NCI-H1092 (cell line): ENCODE measurements at regions not wholly inside any gene's neighbourhood (a gene's known extent, or its start where the extent isn't known, plus 50 kb on each side); places are given as distances from the start of the nearest gene placed in this dataset.

Experiments
- DNase-seq: peaks from one replicate; lab custom pipeline; 2025; lab: John Stamatoyannopoulos, UW

GRCh38 chr4:31106419-31106818 lies 386.2 kb downstream of the PCDH7 start:
- DNase-seq: no peak

- no peak for DNase-seq
Observed at GRCh38 chr4:31107362-31107761, 387.2 kb downstream of the PCDH7 start.

GRCh38 chr4:31108762-31109161 lies 388.6 kb downstream of the PCDH7 start:
- DNase-seq: no peak

DNA sequence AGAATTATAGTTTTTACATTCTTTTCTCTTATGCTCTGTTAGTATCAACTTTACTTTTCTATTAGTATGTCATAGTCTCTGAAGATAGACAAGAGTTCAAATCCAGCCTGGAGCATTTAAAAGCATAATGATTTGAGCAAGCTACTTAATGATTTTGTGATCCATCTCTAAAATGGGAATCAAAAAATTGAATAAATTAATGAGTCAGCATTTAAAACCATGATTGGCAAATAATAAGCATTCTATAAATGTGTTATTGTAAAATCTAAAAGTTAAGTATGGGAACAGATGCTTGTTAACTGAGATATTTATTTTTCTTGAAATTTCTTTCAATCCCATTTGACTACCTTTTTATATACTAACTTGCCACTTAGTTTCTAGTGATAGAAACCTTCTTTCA lies 391.6 kb downstream of the PCDH7 start:
- no peak for DNase-seq

GRCh38 chr4:31114816-31115215 lies 394.6 kb downstream of the PCDH7 start:
- no peak for DNase-seq

GRCh38 chr4:31124008-31124585 lies 403.9 kb downstream of the PCDH7 start:
- no peak for DNase-seq

- no peak for DNase-seq
Observed at GRCh38 chr4:31125061-31125460, 404.9 kb downstream of the PCDH7 start.

DNA sequence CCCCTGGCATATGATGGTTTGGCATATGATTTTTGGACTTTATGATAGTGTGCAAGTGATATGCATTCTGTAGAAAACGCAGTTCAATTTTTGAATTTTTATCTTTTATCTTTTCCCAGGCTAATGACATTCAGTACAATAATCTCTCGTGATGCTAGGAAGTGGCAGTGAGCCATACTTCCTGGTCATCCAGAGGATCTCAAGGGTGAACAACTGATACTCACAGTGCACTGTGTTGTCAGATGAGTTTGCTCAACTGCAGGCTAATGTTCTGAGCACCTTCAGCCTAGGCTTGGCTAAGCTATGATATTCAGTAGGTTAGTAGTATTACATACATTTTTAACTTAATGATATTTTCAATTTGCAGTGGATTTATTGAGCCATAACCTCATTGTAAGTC lies 405.3 kb downstream of the PCDH7 start:
- DNase-seq: no peak

- no peak for DNase-seq
Observed at GRCh38 chr4:31126881-31127398, 406.8 kb downstream of the PCDH7 start.

- DNase-seq: no peak
Observed at GRCh38 chr4:31130930-31131329, 410.8 kb downstream of the PCDH7 start.

DNA sequence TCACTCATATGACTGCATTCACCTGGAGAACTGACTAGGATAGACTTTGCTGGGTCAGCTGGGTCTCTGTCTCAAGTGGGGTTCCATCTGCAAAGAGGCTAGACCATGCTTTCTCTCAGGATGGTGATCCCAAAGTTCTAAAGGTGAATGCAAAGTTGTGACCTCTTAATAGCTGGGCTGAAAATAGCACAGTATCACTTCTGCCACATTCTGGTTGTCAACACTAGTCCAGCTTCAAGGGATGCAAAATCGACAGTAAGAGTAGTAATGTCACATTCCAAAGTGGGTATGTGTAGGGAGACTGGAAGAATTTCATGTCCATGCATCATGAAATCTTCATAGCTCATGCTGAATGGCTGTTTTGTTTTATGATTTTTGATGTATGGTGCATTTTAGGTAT lies 414.6 kb downstream of the PCDH7 start:
- DNase-seq: no peak

GRCh38 chr4:31139767-31140166 lies 419.6 kb downstream of the PCDH7 start:
- no peak for DNase-seq

DNA sequence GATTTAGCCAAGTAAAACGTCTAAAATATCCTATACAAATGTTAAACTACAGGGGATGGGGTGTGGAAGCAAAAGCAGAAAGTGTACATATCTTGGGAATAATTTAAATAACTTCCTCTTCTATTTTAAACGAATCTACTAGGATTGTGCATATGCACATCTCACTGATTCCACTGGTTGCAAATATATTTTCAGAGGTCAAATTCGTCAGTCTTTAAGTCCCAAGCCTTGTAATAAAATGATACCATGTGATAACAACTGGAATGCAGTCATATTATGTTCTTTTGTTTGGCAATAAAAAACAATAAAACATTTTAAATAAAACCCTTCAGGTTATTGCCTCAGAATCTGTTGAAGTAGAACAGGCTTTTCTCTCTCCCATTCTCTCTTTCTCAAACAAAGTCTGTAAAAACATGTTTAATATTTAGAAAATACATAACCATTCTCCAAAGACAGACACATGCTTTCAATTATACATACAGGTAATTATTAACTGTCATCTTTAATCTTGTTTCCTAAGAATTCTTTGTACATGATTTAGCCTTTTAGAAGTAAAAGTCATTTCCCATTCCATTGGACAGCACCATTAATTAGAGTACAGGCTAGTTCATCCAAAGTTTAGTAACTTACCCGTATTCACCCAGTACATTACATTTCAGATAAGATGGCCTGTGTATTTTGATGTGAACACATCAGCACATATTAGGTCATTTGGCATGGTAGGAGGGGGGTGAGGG lies 421.1 kb downstream of the PCDH7 start:
- no peak for DNase-seq

DNA sequence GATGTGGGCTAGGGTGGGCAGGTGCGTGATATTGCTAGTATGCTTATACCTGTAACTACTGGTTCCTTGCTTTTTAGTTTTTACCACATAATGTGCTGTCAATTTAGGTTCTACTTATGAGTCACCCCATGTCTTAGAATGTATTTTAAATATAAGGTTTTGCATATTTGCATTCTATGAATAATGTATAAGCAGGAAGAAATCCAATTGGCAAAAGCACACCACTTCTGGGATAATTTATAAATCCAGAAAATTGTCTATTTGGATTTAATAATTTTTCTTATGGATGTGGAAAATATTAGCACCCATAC lies 421.6 kb downstream of the PCDH7 start:
- no peak for DNase-seq

DNA sequence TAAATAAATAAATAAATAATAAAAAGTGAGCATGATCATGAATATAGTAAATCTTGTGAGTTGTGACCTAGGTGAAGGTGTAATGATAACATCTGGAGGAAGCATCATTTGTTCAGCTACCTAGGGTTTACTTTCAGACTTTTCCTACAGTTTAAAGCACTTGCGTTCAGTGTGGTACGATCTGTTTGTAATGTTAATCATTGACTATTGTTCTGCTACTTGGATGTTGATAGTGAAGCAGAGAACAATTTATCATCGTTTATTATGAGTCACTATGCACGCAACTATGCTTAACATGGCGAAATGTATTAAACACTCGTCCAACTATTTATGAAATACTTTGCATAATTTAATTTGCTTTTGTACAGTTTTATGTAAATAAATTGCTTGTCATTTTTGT lies 426.2 kb downstream of the PCDH7 start:
- no peak for DNase-seq

DNA sequence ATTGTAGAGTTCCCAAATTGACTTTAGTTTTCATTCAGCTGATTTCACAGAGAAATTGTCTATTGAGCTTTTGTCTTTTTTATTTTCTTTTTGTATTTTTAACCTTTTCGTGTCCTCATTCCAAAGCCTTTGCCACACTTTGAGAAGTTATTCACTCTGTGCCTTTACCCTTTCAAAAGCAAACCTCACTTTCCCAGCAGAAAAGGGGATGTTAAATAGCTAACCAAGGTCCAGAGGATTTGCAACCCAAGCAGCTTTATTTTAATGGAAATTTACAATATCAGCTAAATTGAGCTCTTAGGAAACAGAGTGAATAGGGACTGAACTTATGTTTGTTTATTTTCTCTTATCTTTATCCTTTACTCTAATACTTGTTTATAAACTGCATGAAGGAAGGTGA lies 428.8 kb downstream of the PCDH7 start:
- DNase-seq: no peak

DNA sequence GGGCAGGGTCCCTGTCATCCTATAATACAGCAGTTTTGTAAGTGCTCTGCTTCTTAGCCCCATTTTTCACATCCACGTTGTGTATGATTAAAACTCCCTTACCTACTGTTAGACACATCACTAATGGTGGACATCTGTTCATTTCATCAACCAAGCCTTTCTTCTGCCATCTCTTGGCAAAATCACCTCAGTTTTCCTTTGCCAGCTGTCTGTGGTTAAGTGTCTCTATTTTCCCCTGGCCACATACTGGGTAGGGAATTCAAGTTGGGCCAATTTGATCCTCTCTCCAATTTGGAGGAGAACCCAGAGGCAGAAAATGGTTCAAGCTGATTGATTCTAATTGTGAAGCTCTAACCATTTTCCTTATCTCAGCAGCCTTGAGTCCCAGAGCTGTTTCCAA lies 436.1 kb downstream of the PCDH7 start:
- DNase-seq: no peak

DNA sequence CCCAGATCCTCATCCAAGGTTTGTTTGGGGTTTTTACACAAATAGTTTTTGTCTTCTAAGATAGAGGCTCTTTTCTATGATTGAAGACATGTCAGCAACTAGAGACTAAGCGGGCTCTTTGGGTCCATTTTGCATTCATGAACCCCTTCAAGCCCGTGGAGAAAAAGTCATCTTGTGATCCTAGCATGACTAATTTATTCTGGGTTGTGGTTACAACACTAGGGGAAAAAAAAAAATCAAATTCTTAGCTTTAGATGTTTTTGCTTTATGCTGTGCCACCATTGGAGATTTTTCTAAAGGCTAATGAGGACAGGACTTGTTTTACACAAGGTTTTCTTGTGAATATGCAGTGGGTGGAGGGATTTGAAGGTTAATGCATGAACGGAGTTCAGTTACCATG lies 440.0 kb downstream of the PCDH7 start:
- no peak for DNase-seq

- no peak for DNase-seq
Observed at GRCh38 chr4:31169846-31170245, 449.7 kb downstream of the PCDH7 start.

GRCh38 chr4:31171362-31171761 lies 451.2 kb downstream of the PCDH7 start:
- DNase-seq: no peak

GRCh38 chr4:31175242-31175910 lies 455.2 kb downstream of the PCDH7 start:
- DNase-seq: no peak

GRCh38 chr4:31183256-31183655 lies 463.1 kb downstream of the PCDH7 start:
- no peak for DNase-seq

DNA sequence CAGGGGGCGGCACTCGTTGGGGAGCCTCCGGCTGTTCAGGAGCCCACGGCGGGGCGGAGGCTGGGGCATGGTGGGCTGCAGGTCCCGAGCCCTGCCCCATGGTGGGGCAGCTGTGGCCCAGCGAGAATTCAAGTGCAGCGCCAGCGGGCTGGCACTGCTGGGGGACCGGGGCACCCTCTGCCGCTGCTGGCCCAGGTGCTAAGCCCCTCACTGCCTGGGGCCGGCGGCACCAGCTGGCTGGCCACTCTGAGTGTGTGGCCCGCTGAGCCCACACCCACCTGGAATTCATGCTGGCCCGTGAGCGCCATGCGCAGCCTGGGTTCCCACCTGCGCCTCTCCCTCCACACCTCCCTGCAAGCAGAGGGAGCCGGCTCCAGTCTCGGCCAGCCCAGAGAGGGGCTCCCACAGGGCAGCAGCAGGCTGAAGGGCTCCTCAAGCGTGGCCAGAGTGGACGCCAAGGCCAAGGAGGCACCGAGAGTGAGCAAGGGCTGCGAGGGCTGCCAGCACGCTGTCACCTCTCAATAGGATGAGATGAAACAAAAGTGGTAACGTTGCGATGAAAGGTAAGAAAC lies 464.9 kb downstream of the PCDH7 start:
- DNase-seq: no peak
